Hepatocyte (in vitro differentiated cells): ENCODE measurements at regions not wholly inside any gene's neighbourhood (a gene's known extent, or its start where the extent isn't known, plus 50 kb on each side); places are given as distances from the start of the nearest gene placed in this dataset.

ENCODE experiments used
- DNase-seq: peaks from one replicate; pipeline ENCODE4 v3.0.0-alpha.2; 2016; ENCODE audit warnings: low spot score
- H2AFZ ChIP-seq: fragments of 200-600 bp; sonication (generic); 2 replicates; pipeline ENCODE4 v1.6.0; 2016; ENCODE audit warnings: antibody characterized with exemption, mild to moderate bottlenecking
- H3K27ac ChIP-seq: fragments of 200-600 bp; sonication (generic); 2 replicates; pipeline ENCODE4 v1.5.1; 2016; ENCODE audit warnings: mild to moderate bottlenecking
- H3K27me3 ChIP-seq: fragments of 200-600 bp; sonication (generic); 2 replicates; pipeline ENCODE4 v1.6.1; 2016
- H3K36me3 ChIP-seq: fragments of 200-600 bp; sonication (generic); replicated peaks from 2 replicates; pipeline ENCODE4 v1.5.1; 2016; ENCODE audit warnings: low read depth; ENCODE audit not compliant: insufficient read depth
- H3K4me1 ChIP-seq: fragments of 200-600 bp; sonication (generic); 2 replicates; pipeline ENCODE4 v1.5.1; 2016; ENCODE audit warnings: mild to moderate bottlenecking, moderate library complexity; ENCODE audit not compliant: insufficient read depth
- H3K4me2 ChIP-seq: fragments of 200-600 bp; sonication (generic); 2 replicates; pipeline ENCODE4 v1.6.0; 2016
- H3K4me3 ChIP-seq: fragments of 200-600 bp; sonication (generic); 2 replicates; pipeline ENCODE4 v1.5.1; 2016; ENCODE audit warnings: mild to moderate bottlenecking
- H3K79me2 ChIP-seq: fragments of 200-600 bp; sonication (generic); 2 replicates; pipeline ENCODE4 v1.6.0; 2017; ENCODE audit warnings: mild to moderate bottlenecking
- H3K9me2 ChIP-seq: fragments of 200-600 bp; sonication (generic); replicated peaks from 2 replicates; pipeline ENCODE4 v1.6.0; 2017; ENCODE audit warnings: mild to moderate bottlenecking; ENCODE audit not compliant: insufficient read depth
- H3K9me3 ChIP-seq: fragments of 200-600 bp; sonication (generic); 2 replicates; pipeline ENCODE4 v1.5.1; 2016; ENCODE audit warnings: low read depth, mild to moderate bottlenecking
- H4K20me1 ChIP-seq: fragments of 200-600 bp; sonication (generic); 2 replicates; pipeline ENCODE4 v1.6.0; 2016; ENCODE audit warnings: mild to moderate bottlenecking; ENCODE audit not compliant: insufficient read depth, poor library complexity, severe bottlenecking
- EZH2 ChIP-seq: fragments of 200-600 bp; sonication (generic); IDR thresholded peaks from 2 replicates; pipeline ENCODE4 v1.6.1; 2016; ENCODE audit warnings: antibody characterized with exemption, mild to moderate bottlenecking, borderline replicate concordance
- EZH2phosphoT487 ChIP-seq: fragments of 200-600 bp; sonication (generic); IDR thresholded peaks from one replicate; pipeline ENCODE4 v1.6.1; 2018; ENCODE audit warnings: antibody characterized with exemption, mild to moderate bottlenecking, low read depth, moderate library complexity; ENCODE audit not compliant: unreplicated experiment, severe bottlenecking
- WGBS: methylation state at CpG from one replicate; pipeline ENCODE4 v1.1.6; 2016; ENCODE audit warnings: low lambda C conversion rate; ENCODE audit errors: missing lambda C conversion rate; 5-methylcytosine and 5-hydroxymethylcytosine counted together
- TF ChIP-seq, protein P1 (sequence below): fragments of 200-600 bp; sonication (generic); IDR thresholded peaks from 2 replicates; pipeline ENCODE4 v1.5.1; 2016; ENCODE audit warnings: antibody characterized with exemption, mild to moderate bottlenecking; ENCODE audit not compliant: poor library complexity

DNA sequence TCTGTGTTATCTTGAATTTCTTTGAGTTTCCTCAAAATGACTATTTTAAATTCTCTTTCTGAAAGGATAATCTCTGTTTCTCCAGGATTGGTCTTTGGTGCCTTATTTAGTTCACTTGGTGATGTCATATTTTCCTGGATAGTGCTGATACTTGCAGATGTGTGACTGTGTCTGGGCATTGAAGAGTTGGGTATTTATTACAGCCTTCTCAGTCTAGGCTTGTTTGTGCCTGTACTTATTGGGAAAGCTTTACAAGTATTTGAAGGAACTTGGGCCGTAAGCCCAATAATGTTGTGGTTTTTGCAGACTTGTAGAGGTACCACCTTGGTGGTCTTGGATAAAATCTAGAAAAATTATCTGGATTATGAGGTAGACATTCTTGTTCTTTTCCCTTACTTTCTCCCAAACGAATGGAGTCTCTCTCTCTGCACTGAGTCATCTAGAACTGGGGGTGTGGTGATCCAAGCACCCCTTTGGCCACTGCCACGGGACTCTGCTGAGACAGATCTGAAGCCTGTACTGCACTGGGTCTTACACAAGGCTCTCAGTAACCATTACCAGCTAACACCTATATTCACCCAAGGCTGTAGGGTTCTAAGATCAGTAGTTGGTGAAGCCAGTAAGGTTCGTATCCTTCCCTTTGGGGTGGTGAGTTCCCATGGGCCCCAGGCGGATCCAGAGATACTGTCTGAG lies 703.7 kb upstream of the MGAT4C start:
- Histone ChIP-seq H3K4me1 (no peaks in the 10 kb centered on the region), H3K27ac (no peak overlapping the region), H2AFZ (peak overlapping the region; percentile 37), H3K79me2 (no peaks in the 10 kb centered on the region), H4K20me1 (no peaks in the 10 kb centered on the region), H3K4me2 (no peak overlapping the region), H3K9me3 (peaks cover 5% of the 10 kb centered on the region), H3K36me3 (no peaks in the 10 kb centered on the region), H3K4me3 (no peak overlapping the region), H3K27me3 (no peaks in the 10 kb centered on the region), H3K9me2 (no peaks in the 10 kb centered on the region)
- no peak for DNase-seq
- TF ChIP-seq EZH2 (no peak), EZH2phosphoT487 (no peak)
- TF ChIP-seq, protein P1, sequence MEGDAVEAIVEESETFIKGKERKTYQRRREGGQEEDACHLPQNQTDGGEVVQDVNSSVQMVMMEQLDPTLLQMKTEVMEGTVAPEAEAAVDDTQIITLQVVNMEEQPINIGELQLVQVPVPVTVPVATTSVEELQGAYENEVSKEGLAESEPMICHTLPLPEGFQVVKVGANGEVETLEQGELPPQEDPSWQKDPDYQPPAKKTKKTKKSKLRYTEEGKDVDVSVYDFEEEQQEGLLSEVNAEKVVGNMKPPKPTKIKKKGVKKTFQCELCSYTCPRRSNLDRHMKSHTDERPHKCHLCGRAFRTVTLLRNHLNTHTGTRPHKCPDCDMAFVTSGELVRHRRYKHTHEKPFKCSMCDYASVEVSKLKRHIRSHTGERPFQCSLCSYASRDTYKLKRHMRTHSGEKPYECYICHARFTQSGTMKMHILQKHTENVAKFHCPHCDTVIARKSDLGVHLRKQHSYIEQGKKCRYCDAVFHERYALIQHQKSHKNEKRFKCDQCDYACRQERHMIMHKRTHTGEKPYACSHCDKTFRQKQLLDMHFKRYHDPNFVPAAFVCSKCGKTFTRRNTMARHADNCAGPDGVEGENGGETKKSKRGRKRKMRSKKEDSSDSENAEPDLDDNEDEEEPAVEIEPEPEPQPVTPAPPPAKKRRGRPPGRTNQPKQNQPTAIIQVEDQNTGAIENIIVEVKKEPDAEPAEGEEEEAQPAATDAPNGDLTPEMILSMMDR, result no peak
- WGBS, result 86% methylated on average over 5 of the region's 5 CpGs

DNA sequence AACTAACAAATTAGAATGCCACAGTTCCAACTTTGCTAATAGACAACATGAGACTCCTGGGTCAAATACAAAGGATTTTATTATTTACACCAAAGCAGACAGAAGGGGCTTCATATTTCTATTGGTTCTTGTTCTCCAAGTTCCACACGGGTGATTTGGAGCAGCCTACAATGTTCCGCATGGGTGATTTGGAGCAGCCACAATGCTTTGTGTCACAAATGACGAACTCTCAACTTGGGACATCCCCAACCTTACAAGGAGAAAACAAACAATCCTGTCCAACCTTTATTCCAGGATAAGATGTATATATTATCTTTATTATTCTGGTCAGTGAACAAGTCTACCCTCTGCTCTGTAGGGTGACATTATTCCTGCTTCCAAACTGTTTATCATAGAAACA lies 694.3 kb upstream of the MGAT4C start:
- Histone ChIP-seq H3K27me3 (no peaks in the 10 kb centered on the region), H3K4me2 (no peak overlapping the region), H3K4me3 (no peak overlapping the region), H3K27ac (no peak overlapping the region), H3K36me3 (no peaks in the 10 kb centered on the region), H3K4me1 (no peaks in the 10 kb centered on the region), H2AFZ (no peak overlapping the region), H3K9me2 (no peaks in the 10 kb centered on the region), H3K9me3 (no peaks in the 10 kb centered on the region), H3K79me2 (no peaks in the 10 kb centered on the region), H4K20me1 (no peaks in the 10 kb centered on the region)
- WGBS, result 85% methylated on average over 3 of the region's 3 CpGs
- DNase-seq, result no peak
- no peak for TF ChIP-seq EZH2phosphoT487
- TF ChIP-seq, protein P1, result no peak
- no peak for TF ChIP-seq EZH2

DNA sequence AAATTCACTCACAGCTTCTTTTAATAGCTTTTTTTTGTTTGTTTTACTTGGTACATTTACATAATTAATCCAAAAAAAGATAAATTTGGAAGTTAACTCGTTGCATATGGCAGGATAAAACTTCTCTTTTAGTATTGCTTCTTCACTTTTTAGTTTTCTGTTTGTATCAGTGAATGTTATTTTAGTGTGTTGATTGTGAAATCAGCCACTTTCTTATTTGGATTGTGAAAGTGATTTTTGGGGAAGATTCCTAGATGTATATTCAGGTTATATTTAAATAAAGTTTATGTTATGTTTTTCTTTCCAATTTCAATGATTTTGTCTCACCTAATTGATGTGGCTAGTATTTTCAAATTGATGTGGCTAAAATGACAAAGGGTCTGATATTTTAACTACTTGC lies 693.9 kb upstream of the MGAT4C start:
- Histone ChIP-seq H3K27me3 (no peaks in the 10 kb centered on the region), H3K4me3 (no peak overlapping the region), H3K27ac (no peak overlapping the region), H3K9me2 (no peaks in the 10 kb centered on the region), H3K4me1 (no peaks in the 10 kb centered on the region), H4K20me1 (no peaks in the 10 kb centered on the region), H2AFZ (no peak overlapping the region), H3K36me3 (no peaks in the 10 kb centered on the region), H3K9me3 (no peaks in the 10 kb centered on the region), H3K79me2 (no peaks in the 10 kb centered on the region), H3K4me2 (no peak overlapping the region)
- WGBS, result 28% methylated on average over 1 of the region's 1 CpG
- TF ChIP-seq EZH2 (no peak), EZH2phosphoT487 (no peak)
- TF ChIP-seq, protein P1, result no peak
- DNase-seq, result no peak
